H9 (cell line): ENCODE measurements at regions not wholly inside any gene's neighbourhood (a gene's known extent, or its start where the extent isn't known, plus 50 kb on each side); places are given as distances from the start of the nearest gene placed in this dataset.

Source experiments
- DNase-seq: peaks from one replicate; pipeline ENCODE4 v3.0.0-alpha.2; 2017
- H2AFZ ChIP-seq: one replicate; pipeline ENCODE4 v1.6.1; 2013; ENCODE audit warnings: mild to moderate bottlenecking, low read length, control low read depth, moderate library complexity
- H2AK5ac ChIP-seq: 2 replicates; pipeline ENCODE4 v1.6.1; 2013; ENCODE audit warnings: low read length, control low read depth, mixed read lengths; ENCODE audit not compliant: insufficient read length
- H2BK120ac ChIP-seq: one replicate; pipeline ENCODE4 v1.6.1; 2013; ENCODE audit warnings: low read depth, mild to moderate bottlenecking, low read length, control low read depth, inconsistent platforms; ENCODE audit not compliant: poor library complexity, severe bottlenecking
- H2BK12ac ChIP-seq: 2 replicates; pipeline ENCODE4 v1.6.1; 2013; ENCODE audit warnings: low read length, control low read depth, mixed read lengths, low read depth; ENCODE audit not compliant: insufficient read length
- H2BK15ac ChIP-seq: 2 replicates; pipeline ENCODE4 v1.6.1; 2013; ENCODE audit warnings: low read depth, low read length, control low read depth
- H2BK20ac ChIP-seq: one replicate; pipeline ENCODE4 v1.6.1; 2013; ENCODE audit warnings: low read depth, mild to moderate bottlenecking, low read length, control low read depth, inconsistent platforms; ENCODE audit not compliant: poor library complexity, severe bottlenecking
- H2BK5ac ChIP-seq: 2 replicates; pipeline ENCODE4 v1.6.1; 2013; ENCODE audit warnings: low read length, control low read depth, mixed read lengths; ENCODE audit not compliant: insufficient read length
- H3K14ac ChIP-seq: 2 replicates; pipeline ENCODE4 v1.6.1; 2013; ENCODE audit warnings: low read length, control low read depth; ENCODE audit not compliant: insufficient read depth
- H3K18ac ChIP-seq: 2 replicates; pipeline ENCODE4 v1.6.1; 2013; ENCODE audit warnings: low read depth, mild to moderate bottlenecking, mixed read lengths, low read length, control low read depth; ENCODE audit not compliant: insufficient read length
- H3K23ac ChIP-seq: 2 replicates; pipeline ENCODE4 v1.6.1; 2013; ENCODE audit warnings: low read length, control low read depth, mixed read lengths, low read depth; ENCODE audit not compliant: insufficient read length
- H3K23me2 ChIP-seq: 2 replicates; pipeline ENCODE4 v1.6.1; 2013; ENCODE audit warnings: low read depth, mild to moderate bottlenecking, mixed read lengths, low read length, control low read depth; ENCODE audit not compliant: insufficient read length, poor library complexity, severe bottlenecking
- H3K27ac ChIP-seq: 2 replicates; pipeline ENCODE4 v1.5.1; 2013; ENCODE audit warnings: low read length, control low read depth, mixed read lengths, low read depth; ENCODE audit not compliant: insufficient read length
- H3K27me3 ChIP-seq: 2 replicates; pipeline ENCODE4 v1.6.1; 2013; ENCODE audit warnings: low read length, control low read depth, inconsistent platforms; ENCODE audit not compliant: insufficient read depth
- H3K4ac ChIP-seq: 2 replicates; pipeline ENCODE4 v1.6.1; 2013; ENCODE audit warnings: low read depth, mild to moderate bottlenecking, control low read depth, inconsistent platforms, low read length, moderate library complexity
- H3K4me1 ChIP-seq: 2 replicates; pipeline ENCODE4 v1.6.1; 2013; ENCODE audit warnings: low read length, control low read depth, inconsistent platforms; ENCODE audit not compliant: insufficient read depth
- H3K4me2 ChIP-seq: 2 replicates; pipeline ENCODE4 v1.6.1; 2013; ENCODE audit warnings: low read length, control low read depth, mixed read lengths; ENCODE audit not compliant: insufficient read length, insufficient read depth
- H3K56ac ChIP-seq: 2 replicates; pipeline ENCODE4 v1.6.1; 2013; ENCODE audit warnings: low read depth, mild to moderate bottlenecking, mixed read lengths, low read length, control low read depth; ENCODE audit not compliant: insufficient read length
- H3K79me1 ChIP-seq: 2 replicates; pipeline ENCODE4 v1.6.1; 2013; ENCODE audit warnings: low read depth, mild to moderate bottlenecking, moderate library complexity, low read length, control low read depth, inconsistent platforms; ENCODE audit not compliant: insufficient read depth, poor library complexity, severe bottlenecking
- H3K79me2 ChIP-seq: 2 replicates; pipeline ENCODE4 v1.6.1; 2013; ENCODE audit warnings: low read length, control low read depth, inconsistent platforms; ENCODE audit not compliant: insufficient read depth
- H3K9ac ChIP-seq: 2 replicates; pipeline ENCODE4 v1.6.1; 2013; ENCODE audit warnings: low read length, control low read depth, mixed read lengths; ENCODE audit not compliant: insufficient read length; ENCODE audit errors: extremely low read depth
- H3K9me3 ChIP-seq: one replicate; pipeline ENCODE4 v1.6.1; 2013; ENCODE audit warnings: low read depth, low read length, inconsistent platforms; ENCODE audit not compliant: control insufficient read depth
- H3T11ph ChIP-seq: one replicate; pipeline ENCODE4 v1.6.1; 2013; ENCODE audit warnings: mild to moderate bottlenecking, low read length, control low read depth, inconsistent platforms
- H4K20me1 ChIP-seq: one replicate; pipeline ENCODE4 v1.6.1; 2013; ENCODE audit not compliant: control insufficient read depth, insufficient read length, insufficient read depth
- H4K5ac ChIP-seq: 2 replicates; pipeline ENCODE4 v1.6.1; 2013; ENCODE audit warnings: low read depth, mild to moderate bottlenecking, mixed read lengths, low read length, control low read depth; ENCODE audit not compliant: insufficient read length
- H4K8ac ChIP-seq: replicated peaks from 2 replicates; pipeline ENCODE4 v1.6.1; 2013; ENCODE audit warnings: low read length, control low read depth, mixed read lengths, low read depth; ENCODE audit not compliant: insufficient read length
- H4K91ac ChIP-seq: 2 replicates; pipeline ENCODE4 v1.6.1; 2013; ENCODE audit warnings: low read depth, mild to moderate bottlenecking, moderate library complexity, mixed read lengths, low read length, control low read depth; ENCODE audit not compliant: insufficient read length
- H3K27ac Mint-ChIP-seq, 3 experiments: 2 replicates in 2 of 3; 3 replicates in 1 of 3; pipeline ENCODE4 v1.8.0; 2020 to 2021; ENCODE audit warnings: mixed read lengths in 3 of 3, mild to moderate bottlenecking in 1 of 3, moderate library complexity in 1 of 3
- H3K27me3 Mint-ChIP-seq: 2 replicates; pipeline ENCODE4 v1.8.0; 2021; ENCODE audit warnings: low read depth, mild to moderate bottlenecking, moderate library complexity, mixed read lengths
- H3K36me3 Mint-ChIP-seq, 3 experiments: 2 replicates in 2 of 3; 3 replicates in 1 of 3; pipeline ENCODE4 v1.8.0; 2020 to 2021; ENCODE audit warnings: low read depth in 3 of 3, mixed read lengths in 3 of 3; ENCODE audit not compliant: insufficient read depth in 1 of 3
- H3K4me1 Mint-ChIP-seq, 2 experiments: 2 replicates each; pipeline ENCODE4 v1.8.0; 2020; ENCODE audit warnings: mixed read lengths in 2 of 2
- H3K4me3 Mint-ChIP-seq, 2 experiments: 2 replicates in 1 of 2; 3 replicates in 1 of 2; pipeline ENCODE4 v1.8.0; 2020 to 2021; ENCODE audit warnings: mild to moderate bottlenecking in 2 of 2, mixed read lengths in 2 of 2, moderate library complexity in 1 of 2
- H3K9me3 Mint-ChIP-seq, 2 experiments: 2 replicates in 1 of 2; 3 replicates in 1 of 2; pipeline ENCODE4 v1.8.0; 2020; ENCODE audit warnings: mild to moderate bottlenecking in 2 of 2, mixed read lengths in 2 of 2, moderate library complexity in 1 of 2
- WGBS: extraction: QIAGEN DNeasy Blood & Tissue Kit; methylation state at CpG from one replicate; pipeline ENCODE4 v1.1.7; 2013; ENCODE audit warnings: missing lambda C conversion rate, low lambda C conversion rate, mixed read lengths; ENCODE audit not compliant: insufficient read length; ENCODE audit errors: extremely low coverage; 5-methylcytosine and 5-hydroxymethylcytosine counted together
- TF ChIP-seq, protein P1 (sequence below): fragments of 200-600 bp; sonication (generic); conservative IDR thresholded peaks from 3 replicates; pipeline ENCODE4 v1.8.0; 2021; ENCODE audit warnings: antibody characterized with exemption, mild to moderate bottlenecking

- Histone ChIP-seq H4K5ac (no peak overlapping the region), H2BK120ac (no peak overlapping the region), H3K18ac (no peak overlapping the region), H2BK15ac (no peak overlapping the region), H3K79me2 (no peaks in the 10 kb centered on the region), H2BK12ac (no peak overlapping the region), H2BK5ac (no peak overlapping the region), H3K9ac (no peak overlapping the region), H4K20me1 (no peaks in the 10 kb centered on the region), H3K14ac (no peak overlapping the region), H2AFZ (no peak overlapping the region), H3K4ac (no peak overlapping the region), H3K27me3 (no peaks in the 10 kb centered on the region), H3K9me3 (no peaks in the 10 kb centered on the region), H3K27ac (no peak overlapping the region), H3K4me1 (no peaks in the 10 kb centered on the region; the same call in 1 of the 2 replicates), H2AK5ac (no peak overlapping the region), H3K4me2 (no peak overlapping the region), H4K91ac (no peak overlapping the region), H3K56ac (no peak overlapping the region), H2BK20ac (no peak overlapping the region), H3K23me2 (no peaks in the 10 kb centered on the region), H4K8ac (no peak overlapping the region), H3K23ac (no peak overlapping the region), H3K79me1 (no peaks in the 10 kb centered on the region), H3T11ph (no peak overlapping the region)
- no peak overlapping the region for H3K27ac Mint-ChIP-seq
- no peaks in the 10 kb centered on the region for H3K27me3 Mint-ChIP-seq
- TF ChIP-seq, protein P1, sequence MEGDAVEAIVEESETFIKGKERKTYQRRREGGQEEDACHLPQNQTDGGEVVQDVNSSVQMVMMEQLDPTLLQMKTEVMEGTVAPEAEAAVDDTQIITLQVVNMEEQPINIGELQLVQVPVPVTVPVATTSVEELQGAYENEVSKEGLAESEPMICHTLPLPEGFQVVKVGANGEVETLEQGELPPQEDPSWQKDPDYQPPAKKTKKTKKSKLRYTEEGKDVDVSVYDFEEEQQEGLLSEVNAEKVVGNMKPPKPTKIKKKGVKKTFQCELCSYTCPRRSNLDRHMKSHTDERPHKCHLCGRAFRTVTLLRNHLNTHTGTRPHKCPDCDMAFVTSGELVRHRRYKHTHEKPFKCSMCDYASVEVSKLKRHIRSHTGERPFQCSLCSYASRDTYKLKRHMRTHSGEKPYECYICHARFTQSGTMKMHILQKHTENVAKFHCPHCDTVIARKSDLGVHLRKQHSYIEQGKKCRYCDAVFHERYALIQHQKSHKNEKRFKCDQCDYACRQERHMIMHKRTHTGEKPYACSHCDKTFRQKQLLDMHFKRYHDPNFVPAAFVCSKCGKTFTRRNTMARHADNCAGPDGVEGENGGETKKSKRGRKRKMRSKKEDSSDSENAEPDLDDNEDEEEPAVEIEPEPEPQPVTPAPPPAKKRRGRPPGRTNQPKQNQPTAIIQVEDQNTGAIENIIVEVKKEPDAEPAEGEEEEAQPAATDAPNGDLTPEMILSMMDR = no peak
- H3K4me1 Mint-ChIP-seq = peaks cover 7% of the 10 kb centered on the region in 2 experiments
- H3K36me3 Mint-ChIP-seq = peaks cover 0 to 5% (median 0%) of the 10 kb centered on the region in 3 experiments; a peak in 2 of 7 replicates
- no peak overlapping the region for H3K4me3 Mint-ChIP-seq
- DNase-seq = no peak
- no peaks in the 10 kb centered on the region for H3K9me3 Mint-ChIP-seq
- 100% methylated on average over 1 of the region's 1 CpG for WGBS
Observed at GRCh38 chr11:107179829-107180228, 161.6 kb upstream of the GUCY1A2 start.
